ENCODE measurements at regions not wholly inside any gene's neighbourhood (a gene's known extent, or its start where the extent isn't known, plus 50 kb on each side); places are given as distances from the start of the nearest gene placed in this dataset.
A peak's percentile ranks its signal among the peaks of the same experiment; 100 is the strongest.

DNA sequence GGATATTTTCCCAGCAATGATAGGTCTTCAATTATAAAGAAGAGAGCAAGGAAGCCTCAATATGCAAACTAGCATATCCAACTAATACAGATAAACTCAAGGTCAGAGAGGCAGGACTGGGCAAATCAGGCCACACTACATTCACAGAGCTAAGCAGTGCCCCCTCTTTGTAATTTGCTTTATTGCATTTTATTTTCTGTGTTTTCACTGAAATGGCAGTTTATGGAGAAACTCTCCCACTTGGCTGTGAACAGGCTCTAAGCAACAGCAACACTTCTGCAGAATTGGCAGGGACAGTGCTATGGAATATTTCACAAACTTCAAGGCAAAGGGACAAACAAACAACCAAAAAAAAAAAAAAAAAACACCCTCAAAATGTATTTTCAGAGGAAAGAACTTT, 93.4 kb upstream of the SOD1 start:
- DNase-seq (ENCODE audit: low spot score) = no peak

DNA sequence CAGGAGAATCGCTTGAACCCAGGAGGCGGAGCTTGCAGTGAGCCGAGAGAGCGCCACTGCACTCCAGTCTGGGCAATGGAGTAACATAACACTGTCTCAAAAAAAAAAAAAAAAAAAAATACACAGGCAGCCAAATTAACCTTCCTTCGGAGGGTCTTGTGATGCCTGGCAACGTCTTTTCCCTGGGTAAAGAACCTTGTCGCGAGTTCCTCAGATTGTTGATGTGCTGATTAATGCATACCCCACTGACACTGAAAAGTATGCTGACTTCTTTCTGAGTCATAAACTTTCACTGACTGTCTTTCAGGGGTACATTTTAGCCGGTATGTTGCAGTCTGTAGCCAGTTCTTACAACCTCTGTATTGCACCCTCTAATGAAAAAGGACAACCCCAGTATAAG, 95.1 kb upstream of the SOD1 start:
- no peak for DNase-seq (ENCODE audit: low spot score)

DNA sequence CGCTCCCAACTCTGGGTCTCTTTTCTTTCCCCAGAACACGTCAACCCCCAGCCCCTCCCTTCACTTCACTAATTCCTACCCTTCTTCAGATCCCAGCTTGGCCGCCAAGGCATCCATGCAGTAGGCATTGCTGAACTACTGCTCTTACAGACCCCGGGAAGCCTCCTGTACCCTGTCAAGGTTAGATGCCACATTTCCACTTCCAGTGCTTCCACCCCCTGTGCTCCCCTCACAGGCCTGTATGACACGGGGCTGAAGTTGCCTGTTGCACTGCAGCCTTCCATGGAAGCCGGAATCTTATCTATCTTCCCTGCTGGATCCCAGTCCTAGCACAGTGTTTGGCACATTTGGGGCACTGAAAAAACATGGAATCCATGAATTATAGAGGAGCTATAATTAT, 99.0 kb upstream of the SOD1 start:
- DNase-seq (ENCODE audit: low spot score) = no peak

DNA sequence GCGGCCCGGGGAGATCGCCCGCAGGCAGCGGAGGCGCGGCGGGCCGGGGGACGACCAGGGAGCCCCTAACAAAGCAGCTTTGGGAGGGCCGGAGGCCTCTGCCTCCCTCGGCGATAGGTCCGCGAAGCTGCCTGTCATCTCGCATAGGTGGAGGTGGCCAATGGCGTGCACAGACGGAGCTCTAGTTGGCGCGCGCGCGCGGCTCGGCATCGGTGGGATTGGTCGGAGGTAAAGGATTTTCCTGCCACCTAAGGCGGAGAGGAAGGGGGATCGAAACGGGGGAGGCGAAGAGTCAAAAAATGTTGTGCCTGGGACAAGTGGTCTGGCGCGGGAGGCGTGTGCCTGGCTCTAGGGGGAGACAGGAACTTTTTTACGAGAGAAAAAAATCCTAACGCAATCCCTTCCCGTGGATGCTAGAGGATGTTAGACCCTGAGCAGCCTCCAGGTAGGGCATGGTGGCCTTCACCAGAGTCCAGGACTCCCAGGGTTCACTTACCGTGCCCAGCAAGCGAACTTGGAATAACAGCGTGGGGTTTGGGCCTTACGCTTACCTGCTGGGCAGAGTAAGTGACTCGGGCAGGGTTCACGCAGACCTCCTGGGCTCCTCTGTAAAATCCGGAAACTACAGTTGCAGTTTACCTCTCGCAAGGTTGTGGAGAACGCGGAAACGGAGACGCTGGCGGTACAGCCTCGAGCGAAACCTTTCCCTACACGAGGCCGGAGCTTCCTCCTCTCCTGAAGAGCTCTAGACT, 99.9 kb upstream of the SOD1 start:
- peak; percentile 95 for DNase-seq (ENCODE audit: low spot score)

DNA sequence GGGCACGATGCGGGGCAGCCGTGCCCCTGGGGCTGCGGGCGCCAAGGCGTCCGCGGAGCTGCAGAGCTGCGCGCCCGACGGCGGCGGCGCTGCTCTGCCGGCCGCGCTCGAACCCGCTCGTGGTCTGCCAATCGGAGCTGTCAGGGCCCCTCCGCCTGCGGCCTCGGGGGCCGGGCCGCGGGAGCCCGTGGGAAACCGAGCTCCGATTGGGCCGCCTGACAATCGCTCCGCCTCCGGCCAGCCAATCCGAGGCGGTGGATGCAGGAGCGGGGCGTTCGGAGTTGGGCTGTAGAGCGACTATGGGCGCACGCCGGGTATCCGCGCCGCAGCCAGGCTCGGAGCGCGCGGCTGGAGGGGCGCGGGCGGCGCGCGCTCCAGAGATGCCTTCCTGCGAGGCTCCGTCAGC, 100.5 kb upstream of the SOD1 start:
- peak; percentile 96 for DNase-seq (ENCODE audit: low spot score)

DNA sequence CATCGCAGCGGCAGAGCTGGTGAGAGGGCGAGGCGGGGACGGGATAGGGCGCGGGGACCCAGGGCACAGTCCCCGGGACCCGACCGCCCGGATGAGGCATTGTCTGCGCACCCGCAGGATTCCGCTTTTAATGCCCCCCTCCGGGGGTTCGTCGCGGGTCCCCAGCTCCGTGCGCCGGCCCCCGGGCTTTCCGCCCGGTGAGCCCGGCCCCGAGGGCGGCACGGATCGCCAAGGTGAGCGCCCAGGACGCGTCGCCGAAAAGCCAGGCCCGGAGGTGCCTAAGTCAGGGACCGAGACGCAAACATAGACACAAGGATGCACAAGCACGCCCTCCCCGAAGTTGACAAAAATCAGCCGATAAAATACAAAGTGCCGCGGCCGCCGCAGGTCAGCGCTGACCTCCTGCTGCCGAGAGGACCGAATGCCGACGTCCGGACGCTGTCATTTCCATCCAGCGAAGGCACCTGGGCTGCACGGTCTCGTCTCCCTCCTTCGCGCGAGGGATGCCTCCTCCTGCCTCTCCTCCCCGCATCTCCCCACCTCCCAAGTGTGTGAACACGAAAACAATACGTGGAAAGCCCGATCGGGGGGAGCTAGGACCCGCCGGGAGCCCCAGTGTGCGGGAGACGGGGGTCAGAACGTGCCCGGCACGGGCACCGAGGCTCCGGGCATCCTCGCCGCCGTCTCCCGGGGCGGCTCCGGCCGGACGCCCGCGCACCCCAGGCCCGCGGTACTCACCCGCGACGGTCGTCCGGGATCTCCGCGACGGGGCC, 101.1 kb upstream of the SOD1 start:
- DNase-seq (ENCODE audit: low spot score) = no peak

DNA sequence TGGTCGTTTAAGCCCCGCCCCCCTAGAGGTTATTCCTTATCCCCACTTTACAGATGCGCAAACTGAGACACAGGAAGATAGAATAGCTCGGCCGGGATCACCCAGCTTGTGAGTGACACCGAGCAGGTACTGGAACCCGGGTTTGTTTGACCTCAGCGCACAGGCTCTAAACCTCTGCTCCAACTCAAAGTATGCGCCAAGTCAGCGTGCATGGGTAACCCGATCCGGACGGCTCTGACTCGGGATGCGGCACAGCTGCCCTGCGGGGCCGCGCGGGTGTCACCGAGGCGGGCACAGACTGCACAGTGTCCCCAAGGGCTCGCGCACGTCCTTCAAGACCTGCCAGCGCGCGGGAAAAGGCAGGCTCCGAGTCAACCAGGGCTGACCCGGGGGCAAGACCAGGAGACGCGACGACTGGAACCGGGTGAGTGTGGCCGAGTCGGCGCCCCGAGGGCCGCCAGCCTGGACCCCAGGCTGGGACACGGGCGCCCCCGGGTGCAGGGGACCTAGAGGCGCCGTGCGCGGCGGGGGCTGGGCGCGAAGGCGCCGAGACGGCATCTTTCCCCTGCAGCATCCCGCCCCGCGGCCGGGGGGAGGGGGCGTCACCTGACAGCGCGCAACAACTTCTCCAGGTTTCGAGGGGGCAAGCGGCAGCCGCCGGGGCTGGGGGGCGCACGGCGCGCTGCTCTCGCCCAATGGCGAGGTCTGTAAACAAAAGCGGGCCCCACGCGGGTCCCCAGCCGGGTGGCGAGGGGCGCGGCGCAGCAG, 101.9 kb upstream of the SOD1 start:
- no peak for DNase-seq (ENCODE audit: low spot score)

DNA sequence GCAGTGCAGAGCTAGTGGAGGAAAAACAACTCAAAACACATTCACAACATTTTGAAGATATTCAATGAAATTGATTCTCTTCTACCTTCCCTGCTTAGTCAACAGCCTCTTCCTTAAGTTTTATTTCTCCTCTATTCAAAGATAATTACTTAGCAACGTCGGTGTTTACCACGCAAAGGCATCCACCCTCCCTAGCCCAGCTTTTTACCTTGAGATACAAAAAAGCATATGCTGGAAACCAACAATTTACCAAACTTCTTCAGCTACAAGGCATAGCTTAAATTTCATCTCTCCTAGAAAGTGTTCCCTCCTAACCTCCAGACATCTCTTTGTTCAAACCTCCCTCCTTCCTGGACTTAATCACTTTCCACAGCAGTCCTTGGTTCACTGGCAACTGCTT, 102.8 kb upstream of the SOD1 start:
- no peak for DNase-seq (ENCODE audit: low spot score)

DNA sequence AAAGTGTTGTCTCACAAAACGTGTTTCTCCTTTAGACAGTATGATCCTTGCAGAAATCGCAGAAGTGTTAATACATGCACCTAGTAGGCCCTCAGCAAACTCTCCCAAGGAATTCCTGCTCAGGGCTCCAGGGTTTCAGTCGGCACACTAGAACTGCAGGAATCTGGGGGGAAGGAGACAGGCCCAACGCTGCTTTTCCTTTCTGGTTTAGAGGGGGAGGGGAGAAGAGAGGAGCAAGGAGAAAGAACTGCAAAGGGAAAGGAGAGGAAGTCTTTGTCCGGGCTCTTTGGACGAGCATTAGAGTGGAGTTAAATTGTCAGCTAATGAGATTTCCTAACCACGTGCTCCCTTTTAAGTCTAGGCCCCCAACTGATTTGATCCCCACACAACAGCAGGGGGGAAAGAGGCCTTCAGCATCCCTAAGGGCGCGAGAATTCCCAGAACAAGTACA, 103.7 kb upstream of the SOD1 start:
- no peak for DNase-seq (ENCODE audit: low spot score)

DNA sequence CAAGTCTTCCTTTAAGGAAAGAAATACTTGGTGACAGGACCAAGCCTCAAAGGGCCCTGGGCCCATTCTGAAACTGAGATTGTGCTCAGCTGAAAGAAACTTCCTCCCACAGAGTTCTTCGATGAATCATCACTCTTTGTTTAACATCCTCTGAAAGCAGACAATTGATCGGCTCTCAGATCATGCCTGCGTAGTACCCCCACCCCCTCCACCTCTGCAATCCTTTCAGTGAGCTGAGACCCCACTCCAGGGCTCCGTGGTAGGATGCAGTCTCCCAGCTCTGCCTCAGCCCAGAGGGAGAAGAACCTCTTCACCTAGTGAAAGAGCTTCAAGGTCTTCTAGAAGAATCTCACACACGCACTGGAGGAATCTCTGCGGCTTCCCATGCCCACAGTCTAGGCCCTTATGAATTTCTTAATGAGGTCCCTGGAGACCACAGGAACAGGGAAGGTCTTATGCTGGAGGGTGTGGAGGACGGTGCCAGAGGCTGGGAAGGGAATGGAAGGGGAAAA, 104.9 kb upstream of the SOD1 start:
- DNase-seq (ENCODE audit: low spot score) = peak; percentile 58

DNA sequence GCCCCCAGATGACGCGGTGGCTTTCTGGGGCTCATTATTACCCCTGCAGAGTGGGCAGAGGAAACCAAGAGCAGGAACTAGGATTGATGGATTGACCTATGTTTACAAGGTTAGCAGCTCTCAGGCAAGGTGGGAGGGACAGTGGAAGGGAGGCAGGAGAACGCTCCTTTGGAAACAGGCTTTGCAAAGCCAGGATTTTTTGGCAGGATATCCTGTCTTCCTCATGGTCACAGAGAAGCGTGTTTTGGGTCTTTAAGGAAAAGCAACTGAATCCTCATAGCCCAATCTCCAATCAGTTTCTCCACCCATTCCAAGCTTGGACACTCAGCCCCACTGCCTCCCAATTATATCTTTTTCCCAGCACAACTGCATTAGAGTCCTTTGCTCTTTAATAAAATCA, 105.6 kb upstream of the SOD1 start:
- DNase-seq (ENCODE audit: low spot score) = no peak

DNA sequence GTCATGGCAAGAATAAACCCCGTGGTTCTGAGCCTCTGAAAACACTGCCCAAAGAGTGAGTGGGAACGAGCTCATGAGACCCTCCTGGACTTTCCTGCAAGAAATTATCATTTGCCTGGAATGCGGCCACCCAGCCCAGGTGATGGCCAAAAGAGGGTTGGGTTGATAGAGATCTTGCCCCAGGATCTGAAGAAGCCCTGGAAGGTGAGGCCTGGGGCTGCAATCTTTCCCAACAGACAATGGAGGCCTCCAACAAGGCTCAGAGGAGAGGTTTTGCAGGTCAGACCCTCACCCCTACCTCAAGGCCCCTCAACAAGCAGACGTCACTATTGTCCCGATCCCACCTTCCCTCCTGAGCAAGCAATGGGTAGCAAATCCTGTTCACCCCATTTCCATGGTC, 106.0 kb upstream of the SOD1 start:
- no peak for DNase-seq (ENCODE audit: low spot score)

DNA sequence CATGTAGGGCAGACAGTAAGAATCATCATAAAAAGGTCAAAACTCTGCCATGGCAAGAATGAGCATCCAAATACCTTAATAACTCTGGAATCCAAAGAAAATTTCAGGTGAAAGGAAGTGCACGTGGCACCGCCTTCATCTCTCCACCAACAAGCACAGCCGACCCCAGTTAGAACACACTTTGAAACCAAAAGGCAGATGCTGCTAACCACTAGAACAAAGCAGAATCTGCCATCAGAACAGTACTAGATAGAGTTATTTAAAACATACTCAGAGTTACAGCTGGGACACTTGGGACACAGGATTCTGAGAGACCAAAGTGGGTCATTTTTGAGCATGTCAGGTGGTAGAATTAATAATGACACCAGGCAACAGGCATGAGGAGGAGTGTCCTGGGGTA, 106.7 kb upstream of the SOD1 start:
- DNase-seq (ENCODE audit: low spot score) = no peak

DNA sequence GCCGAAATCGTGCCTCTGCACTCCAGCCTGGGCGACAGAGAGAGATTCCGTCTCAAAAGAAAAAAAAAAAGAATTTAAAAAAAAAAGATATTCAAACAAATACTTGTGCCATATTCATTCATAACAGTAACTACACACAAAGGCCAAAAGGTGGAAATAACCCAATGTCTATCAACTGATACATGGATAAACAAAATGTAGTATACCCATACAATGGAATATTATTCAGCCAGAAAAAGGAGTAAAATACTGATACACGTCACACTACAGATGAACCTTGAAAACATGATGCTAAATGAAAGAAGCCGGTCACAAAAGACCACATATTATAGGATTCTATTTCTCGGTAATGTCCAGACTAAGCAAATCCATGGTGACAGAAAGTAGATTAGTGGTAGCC, 109.4 kb upstream of the SOD1 start:
- DNase-seq (ENCODE audit: low spot score) = no peak

DNA sequence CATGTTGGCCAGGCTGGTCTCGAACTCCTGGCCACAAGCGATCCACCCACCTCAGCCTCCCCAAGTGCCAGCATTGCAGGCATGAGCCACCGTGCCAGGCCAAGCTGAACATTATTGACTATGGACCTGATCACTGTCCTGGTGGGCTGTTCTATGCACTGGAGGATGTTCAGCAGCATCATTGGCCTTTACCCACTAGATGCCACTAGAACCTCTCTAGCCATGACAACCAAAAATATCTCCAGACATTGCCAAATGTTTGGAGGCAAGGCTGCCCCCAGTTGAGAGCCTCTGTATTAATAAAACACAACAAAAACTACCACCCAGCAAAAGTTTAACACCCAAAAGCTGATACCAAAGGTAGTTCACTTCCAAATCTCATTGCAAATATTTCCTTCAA, 110.8 kb upstream of the SOD1 start:
- no peak for DNase-seq (ENCODE audit: low spot score)

DNA sequence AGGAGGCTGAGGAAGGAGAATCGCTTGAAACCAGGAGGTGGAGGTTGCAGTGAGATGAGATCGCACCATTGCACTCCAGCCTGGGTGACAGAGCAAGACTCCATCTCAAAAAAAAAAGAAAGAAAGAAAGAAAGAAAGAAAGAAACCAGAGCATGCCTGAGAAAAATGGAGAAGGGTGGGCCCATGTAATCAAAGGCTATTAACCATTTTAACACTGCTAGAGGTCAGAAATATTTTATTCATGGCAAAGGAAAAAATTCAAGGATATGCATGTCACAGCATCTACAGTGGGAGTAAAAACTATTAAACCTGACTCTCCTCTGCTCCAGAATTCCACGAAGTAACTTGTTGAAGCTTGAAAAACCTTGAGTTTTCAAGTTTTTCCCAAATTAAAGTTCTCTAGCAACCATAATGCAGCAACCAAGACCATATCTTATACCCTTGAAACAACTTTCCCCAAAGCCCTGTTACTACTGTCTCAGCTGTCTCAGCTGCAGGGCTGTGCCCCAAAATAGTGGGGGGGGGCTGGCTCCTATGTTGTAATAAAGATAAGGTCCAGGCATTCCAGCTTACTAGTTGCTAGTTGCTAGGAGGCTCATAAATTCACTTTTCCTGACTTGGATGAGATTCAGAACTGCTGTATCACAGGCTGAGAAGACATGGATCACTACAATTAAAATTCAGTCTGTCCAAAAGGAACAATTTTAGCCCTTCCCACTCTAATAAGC, 112.9 kb upstream of the SOD1 start:
- no peak for DNase-seq (ENCODE audit: low spot score)

DNA sequence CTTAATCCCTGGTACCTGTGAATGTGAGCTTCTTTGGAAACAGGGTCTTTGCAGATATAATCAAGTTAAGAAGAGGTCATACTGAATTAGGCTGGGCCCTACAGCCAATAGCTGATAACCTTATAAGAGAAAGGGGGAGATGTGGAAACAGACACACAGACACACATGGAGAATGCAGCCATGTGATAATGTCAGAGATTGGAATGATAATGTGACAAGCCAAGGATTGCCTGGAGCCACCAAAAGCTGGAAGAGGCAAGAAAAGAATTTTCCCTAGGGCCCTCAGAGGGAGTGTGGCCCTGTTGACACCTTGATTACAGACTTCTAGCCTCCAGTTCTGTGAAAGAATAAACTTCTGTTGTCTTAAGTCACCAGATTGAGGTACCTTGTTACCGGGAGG, 114.5 kb upstream of the SOD1 start:
- DNase-seq (ENCODE audit: low spot score) = no peak

DNA sequence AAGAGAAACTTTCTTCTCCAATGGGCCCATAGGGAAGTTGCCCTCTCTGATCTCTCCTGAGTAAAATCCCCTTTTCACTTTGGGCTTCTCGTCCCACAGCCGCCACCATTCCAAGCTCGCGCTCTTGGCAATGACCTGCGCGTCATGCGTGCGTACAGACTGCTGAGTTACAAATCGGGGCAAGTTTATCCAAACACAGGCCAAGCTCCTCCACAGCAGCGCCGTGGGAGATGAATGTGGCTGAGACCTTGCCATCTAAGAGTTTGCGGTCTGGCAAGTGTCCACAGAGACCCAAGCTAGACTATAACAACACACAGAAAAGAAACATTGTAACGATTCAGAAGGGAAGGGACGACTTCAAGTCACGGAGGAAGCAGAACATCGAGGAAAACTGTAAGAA, 116.3 kb upstream of the SOD1 start:
- no peak for DNase-seq (ENCODE audit: low spot score)

DNA sequence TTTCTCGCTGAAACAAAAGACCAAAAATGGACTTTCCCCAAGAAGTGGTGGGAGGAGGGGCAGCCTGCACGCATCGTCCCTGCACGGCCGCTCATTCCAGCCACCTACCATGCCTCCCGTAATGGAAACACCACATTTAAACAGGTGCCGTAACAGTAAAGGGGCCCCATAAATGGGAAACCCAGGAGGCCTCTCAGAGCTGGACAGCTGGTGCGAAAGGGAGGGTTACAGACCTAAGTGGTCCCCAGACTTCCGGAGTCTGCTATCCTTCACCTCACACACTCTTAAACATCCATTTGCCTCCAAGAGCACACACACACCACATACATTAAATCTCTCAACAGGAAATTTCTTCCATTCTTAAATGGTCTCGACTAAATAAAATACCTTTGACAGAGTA, 120.7 kb upstream of the SOD1 start:
- DNase-seq (ENCODE audit: low spot score) = no peak

DNA sequence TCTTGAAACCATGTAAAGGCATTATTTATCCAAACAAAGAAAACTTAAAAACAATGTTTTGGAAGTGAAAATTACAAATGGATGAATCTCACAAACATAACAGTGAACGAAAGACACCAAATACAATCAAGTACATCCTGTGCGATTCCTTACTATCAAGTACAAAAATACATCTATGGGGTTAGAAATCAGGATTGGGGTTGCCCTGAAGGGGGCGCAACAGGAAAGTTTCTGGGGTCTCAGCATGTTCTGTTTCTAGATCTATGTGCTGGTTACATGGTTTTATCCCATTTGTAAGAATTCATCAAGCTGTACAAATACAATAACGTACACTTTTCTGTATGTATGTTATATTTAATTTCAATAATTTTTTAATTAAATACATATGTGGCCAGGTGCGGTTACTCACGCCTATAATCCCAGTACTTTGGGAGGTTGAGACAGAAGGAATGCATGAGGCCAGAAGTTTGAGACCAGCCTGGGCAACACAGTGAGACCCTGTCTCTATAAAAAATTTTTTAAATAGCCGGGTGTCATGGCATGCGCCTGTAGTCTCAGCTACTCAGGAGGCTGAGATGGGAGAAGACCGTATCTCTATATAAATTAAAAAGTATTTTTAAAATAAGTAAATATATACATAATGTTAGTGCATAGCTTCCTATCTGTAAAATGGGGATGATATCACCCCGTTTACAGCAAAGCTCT, 121.5 kb upstream of the SOD1 start:
- DNase-seq (ENCODE audit: low spot score) = no peak

DNA sequence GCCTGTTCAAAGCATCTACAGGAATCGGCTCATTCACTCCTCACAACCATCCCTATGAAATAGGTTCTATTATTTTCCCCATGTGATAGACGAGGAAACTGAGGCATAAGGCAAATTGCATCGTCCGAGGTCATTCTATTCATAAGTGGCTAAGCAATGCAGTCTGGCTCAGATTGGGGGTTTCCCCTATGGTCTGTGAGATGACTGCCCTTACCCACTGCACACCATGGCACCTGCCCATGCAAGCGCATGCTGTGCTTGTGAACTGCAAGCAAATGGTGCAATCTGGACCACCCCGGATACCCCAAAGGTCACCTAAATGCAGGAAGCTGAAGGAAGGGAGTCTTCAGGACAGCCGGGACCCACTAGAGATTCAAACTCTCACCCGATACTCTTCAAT, 123.4 kb upstream of the SOD1 start:
- DNase-seq (ENCODE audit: low spot score) = no peak

All from activated CD4-positive, alpha-beta T cell treated with anti-CD3 and anti-CD28 coated beads, Interleukin-2, Interleukin-4, amounts not matched to agents 100 ng/mL and 50 ng/mL, durations not matched to agents 16 hours and 8 hours (primary cell).